Esophagus mucosa (tissue), 1 donor: ENCODE measurements at regions not wholly inside any gene's neighbourhood (a gene's known extent, or its start where the extent isn't known, plus 50 kb on each side); places are given as distances from the start of the nearest gene placed in this dataset.
"Not testable (repeated sequence)": the region's sequence is repeated elsewhere in the genome, so short reads cannot be mapped to it uniquely, and the experiment has no call there.

Experiments used
- ATAC-seq: fragments of 200-7000 bp; cut with Tn5 transposase; one replicate; pipeline ENCODE4 v1.9.1; 2020
- donor health status: DM: yes; HTN: yes; CAD: no.

DNA sequence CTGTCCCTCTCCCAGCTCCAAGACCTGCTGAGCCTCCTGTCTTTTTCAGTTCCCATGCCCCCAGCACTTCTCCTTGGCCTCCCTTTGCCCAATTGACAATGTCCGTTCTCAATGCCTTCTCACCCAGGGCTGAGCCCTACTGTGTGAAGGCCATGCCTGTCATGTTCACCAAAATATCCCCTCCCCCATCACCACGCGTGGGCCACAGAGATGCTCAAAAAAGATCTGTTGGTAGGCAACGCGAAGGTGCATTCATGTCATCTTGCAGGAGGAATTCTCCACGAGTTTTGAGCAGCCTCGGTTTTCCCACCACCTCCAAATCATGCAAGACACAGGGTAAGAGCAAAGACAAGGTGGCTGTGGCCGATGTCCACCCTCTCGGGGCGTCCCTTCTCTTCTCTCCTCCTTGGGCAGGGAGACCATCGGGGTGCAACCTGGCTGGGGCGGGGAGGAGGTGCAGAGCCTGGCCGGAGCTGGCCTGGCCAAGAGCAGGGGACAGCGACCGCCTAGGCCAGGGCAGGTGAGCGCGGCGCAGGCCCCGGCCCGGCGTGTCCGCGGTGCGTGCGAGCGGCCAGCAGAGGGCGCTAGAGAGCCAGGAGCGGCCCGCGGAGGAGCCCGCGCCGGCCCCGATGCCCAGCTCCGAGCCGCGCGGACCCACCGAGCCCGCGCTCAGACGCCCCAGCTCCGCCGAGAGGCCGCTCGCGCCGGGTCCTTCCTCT is 56.3 kb upstream of the KRTAP5-11 start:
- ATAC-seq, result peak; percentile 50

DNA sequence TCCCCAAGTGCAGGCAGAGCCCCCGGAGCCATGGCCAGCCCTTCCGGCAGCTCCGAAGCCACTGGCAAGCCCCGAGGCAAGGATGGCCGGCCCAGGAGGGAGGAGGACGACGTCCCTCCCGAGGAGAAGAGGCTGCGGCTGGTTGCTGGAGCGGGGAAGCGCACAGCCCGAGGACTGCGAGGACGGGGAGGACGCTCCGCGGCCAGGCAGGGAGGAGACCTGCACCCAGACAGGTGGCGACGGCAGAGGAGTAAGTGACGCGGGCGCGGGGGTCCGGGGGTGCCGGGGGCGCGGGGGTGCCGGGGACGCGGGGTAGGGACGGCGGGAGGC is 56.8 kb upstream of the KRTAP5-11 start:
- ATAC-seq, result not testable (repeated sequence)

DNA sequence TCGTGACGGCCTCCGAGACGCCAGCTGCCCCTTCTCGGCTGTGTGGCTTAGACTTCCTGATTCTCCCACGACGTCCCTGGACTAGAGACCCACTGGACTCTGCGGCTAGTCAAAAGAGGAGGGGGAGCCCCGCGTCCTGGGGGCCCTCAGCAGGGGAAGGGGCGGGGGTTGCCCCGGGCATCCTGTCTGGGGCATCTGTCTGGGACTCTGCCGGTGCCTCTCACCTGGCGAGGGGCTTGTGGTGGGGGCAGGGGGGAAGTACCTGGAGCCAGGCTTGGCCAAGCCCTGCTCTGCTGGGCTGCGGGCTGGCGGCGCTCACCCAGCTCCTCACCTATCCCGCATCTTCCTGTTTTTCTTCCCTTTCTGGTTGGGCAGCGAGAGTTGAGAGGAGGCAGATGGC is 57.2 kb upstream of the KRTAP5-11 start:
- not testable (repeated sequence) for ATAC-seq

DNA sequence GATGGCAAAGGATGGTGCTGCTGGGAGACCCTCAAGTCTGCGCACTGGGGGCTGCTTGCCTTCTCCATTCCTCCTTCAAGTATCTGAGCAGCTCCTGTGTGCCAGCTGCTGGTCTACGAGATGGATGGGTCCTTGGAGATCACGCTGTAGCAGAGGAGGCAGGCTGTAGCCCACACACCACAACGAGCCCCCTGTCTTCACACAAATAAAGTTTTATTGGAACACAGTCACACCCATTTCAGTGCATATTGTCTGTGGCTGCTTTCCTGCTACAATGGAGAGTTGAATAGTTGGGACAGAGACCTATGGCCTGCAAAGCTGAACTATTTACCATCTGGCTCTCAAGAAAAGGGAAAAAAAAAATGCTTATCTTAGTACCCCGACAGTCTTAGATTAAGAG is 64.4 kb upstream of the KRTAP5-11 start:
- ATAC-seq, result not testable (repeated sequence)

DNA sequence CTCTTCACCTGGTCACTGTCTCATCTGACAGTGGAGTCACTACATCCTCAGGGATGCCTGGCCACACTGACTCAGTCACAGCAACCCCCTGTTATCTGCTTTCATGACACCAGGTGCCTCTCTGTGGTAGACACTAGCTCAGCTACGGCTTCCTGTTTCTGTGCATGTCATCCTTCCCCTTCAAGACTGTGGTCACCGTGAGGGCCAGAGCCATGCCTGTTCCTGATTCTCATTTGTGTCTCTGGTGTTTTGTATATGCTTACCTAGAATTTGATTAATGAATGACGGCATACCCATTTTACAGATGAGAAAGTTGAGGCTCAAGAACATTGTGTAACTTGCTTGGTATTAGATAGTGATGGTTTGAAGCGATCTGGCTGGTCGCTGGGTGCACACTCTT is 70.3 kb upstream of the KRTAP5-11 start:
- ATAC-seq, result not testable (repeated sequence)

DNA sequence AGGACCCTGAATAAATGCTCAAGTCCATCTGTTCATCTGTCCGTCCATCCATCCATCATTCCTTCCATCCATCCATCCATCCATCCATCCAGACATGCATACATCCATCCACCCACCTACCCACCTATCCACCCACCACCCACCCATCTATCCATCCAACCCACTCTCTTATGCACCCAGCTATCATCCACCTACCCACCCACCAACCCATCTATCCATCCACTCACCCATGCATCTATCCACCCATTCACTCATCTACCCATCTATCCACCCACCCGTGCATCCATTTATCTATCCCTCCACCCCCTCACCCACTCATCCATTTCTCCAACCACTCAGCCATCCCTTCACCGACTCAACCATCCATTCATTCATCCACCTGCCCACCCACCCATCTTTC is 71.7 kb upstream of the KRTAP5-11 start:
- ATAC-seq, result not testable (repeated sequence)

DNA sequence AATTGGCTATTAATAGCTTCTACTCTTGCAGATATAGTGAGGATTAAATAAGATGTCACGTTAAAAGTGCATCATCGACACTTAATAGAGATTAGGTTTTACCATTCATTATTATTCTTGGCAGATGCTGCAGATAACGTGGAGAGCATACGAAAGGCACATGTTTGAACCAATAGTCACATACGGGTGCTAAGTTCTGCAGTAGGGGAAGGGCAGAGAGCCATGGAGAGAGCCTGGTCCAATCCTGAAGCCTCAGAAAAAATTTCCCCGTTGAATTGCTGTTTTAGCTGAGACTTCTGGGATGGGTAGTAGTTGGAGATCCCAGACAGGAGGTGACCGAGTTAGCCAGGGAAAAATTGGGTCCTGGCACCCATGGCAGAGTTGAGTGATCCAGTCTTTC is 72.4 kb upstream of the KRTAP5-11 start:
- not testable (repeated sequence) for ATAC-seq

DNA sequence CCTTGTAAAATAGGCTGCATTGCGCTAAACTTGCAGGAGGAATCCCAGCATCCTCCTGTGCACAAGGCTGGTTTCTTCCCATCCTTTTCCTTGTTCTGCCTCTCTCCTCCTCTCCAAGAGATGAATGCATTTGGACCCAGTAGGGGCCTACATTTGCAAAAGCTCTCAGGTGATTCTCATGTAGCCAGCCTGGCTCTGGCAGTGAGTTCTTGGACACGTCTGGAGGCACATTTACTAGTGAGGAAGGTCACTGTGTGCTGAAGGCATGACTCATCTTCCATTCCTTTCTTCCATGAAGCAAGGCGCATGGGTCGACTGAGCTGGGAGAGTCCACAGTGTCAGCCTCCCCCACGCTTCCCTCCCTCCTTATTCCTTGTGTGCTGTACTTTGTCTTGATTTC is 73.8 kb upstream of the KRTAP5-11 start:
- ATAC-seq, result not testable (repeated sequence)

DNA sequence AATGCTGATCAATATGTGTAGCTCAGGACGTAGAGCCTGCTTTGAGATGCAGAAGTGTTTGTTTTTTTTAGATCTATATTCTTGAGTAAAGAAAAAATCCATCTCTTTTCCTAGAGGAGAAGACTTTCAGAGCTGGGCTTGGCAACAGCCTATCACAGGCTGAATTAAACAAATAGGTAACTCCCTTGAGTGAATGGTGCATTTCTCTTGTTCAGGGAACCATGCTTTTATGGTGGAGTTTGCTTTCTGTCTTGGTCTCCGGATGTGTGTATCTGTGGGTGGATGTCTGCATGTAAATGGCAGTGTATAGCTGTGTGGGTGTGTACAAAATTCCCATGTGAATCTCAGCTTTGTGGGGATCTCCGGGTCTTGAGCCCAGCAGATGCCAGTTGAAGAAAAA is 82.3 kb upstream of the KRTAP5-11 start:
- not testable (repeated sequence) for ATAC-seq

DNA sequence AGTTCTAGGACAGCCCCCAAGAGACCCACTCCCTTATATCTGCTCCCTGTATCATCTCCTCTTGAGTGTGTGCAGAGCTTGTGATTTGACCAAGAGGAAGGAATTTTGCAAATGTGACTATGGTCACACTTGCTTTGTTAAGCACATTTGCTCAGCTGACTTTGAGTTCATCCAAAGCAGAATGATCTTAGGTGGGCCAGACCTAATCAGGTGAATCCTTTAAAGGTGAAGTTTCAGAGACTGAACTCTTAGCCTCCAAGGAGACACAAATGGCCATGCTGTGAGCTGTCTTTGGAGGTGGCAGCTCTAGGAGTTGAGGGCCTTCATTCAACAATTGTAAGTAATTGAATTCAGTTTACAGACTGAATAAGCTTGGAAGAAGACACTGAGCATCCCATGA is 115.4 kb upstream of the KRTAP5-11 start:
- not testable (repeated sequence) for ATAC-seq

DNA sequence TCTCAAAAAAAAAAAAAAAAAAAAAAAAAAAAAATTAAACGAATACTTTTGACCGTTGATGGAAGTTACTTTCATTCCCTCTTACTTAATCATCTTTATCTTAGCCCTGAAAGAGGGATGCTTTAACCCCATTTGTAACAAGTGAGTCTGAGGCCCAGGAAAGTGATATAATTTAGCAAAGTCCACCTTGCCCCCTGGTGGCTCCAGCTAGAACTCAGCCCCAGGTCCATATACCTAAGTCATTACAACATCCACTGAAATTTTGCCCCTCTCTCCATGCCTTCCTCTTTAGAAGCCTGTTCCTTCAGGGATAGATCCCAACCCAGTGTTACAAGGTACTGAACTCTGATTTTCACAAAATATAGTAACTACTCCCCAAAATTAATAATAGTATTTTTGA is 116.3 kb upstream of the KRTAP5-11 start:
- ATAC-seq, result not testable (repeated sequence)

DNA sequence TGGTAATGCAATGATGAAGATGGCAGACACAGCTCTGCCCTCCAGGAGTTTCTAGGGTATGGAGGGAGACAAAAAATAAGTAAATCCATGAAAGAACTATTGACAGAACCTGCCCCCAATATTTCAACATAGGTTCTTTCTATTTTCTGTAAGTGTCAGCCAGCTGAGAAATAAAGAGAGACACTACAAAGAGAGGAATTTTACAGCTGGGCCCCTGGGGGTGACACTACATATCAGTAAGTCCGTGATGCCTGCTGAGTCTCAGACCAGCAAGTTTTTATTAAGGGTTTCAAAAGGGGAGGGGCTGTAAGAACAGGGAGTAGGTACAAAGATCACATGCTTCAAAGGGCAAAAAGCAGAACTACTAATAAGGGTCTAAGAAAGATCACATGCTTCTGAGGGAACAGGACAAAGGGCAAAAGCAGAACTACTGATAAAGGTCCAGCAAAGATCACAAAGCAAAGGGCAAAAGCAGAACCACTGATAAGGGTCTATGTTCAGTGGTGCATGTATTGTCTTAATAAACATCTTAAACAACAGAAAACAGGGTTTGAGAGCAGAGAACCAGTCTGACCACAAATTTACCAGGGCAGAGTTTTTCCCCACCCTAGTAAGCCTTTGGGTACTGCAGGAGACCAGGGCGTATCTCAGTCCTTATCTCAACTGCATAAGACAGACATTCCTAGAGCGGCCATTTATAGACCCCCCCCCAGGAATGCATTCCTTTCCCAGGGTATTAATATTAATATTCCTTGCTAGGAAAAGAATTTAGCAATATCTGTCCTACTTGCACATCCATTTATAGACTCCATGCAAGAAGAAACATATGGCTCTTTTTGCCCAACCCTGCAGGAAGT is 119.0 kb upstream of the KRTAP5-11 start:
- not testable (repeated sequence) for ATAC-seq

DNA sequence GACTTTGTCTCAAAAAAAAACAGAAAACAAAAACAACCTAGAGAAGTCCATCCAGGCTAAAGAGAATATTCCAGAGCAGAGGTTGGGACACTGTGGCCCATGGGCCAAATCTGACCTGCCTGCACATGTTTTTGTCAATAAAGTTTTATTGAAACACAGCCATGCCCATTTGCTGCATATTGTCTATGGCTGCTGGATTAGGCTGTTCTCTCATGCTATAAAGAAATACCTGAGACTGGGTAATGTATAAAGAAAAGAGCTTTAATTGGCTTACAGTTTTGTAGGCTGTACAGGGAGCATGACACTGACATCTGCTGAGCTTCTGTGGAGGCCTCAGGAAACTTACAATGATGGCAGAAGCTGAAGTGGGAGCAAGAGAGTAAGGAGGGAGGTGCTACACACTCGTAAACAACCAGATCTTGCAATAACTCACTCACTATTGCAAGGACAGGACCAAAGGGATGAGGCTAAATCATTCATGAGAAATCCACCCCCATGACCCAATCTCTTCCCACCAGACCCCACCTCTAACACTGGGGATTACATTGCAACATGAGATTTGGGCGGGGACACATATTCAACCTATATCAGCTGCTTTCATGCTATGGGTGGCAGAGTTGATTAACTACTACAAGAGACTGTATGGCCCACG is 122.5 kb upstream of the KRTAP5-11 start:
- ATAC-seq, result not testable (repeated sequence)

DNA sequence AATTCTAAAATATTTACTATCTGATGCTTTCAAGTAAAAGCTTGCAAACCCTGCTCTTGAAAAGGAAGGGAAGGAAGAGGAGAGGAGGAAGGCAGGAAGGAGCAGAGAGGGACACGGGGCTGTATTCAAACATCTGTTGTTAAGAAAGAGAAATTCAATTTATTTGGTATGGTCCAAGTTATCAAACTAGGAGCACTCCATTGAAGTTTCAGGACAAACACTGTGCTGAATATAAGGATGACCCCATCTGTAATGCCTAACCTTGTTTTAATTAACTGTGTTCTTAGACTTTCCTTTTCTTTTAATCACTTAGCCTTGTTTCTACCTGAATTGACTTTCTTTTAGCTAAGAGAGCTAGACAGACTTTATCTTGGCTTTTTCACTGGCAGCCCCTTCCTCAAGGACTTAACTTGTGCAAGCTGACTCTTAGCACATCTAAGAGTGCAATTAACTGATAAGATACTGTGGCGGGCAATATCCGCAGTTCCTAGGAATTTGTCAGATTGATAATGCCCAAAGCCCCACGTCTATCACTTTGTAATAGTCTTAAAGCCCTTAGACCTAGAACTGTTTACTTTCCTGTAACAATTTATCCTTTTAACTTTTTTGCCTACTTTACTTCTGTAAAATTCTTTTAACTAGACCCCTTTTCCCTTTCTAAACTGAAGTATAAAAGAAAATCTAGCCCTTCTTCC is 123.2 kb upstream of the KRTAP5-11 start:
- not testable (repeated sequence) for ATAC-seq

DNA sequence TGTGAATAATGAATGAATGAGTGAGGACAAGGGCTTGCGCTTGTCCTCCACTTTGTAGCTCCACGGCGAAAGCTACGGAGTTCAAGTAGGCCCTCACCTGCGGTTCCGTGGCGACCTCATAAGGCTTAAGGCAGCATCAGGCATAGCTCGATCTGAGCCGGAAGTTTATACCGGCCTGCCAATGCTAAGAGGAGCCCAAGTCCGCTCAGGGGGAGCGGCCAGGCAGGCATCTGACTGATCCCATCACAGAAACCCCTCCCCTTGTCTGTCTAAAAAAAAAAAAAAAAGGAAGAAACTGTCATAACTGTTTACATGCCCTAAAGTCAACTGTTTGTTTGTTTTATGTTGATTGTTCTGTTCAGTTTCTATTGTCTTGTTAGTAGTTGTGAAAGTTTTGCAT is 124.4 kb upstream of the KRTAP5-11 start:
- not testable (repeated sequence) for ATAC-seq

DNA sequence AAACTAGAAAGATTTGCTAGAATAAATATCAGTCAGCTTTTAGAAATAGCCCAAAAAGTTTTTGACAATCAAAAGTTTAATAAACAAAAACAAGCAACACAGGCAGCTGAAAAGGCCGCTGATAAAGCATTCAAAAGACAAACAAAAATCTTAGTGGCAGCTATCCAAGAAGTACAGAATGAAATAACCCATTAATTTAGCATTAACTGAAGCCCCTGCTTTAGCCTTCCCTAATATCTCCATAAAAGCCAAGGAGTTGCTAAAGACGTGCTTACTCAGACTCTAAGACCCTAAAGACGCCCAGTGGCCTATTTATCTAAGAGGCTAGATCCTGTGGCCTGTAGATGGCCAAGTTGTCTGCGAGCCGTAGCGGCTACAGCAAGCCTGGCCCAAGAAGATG is 123.5 kb upstream of the DEFB108B start:
- ATAC-seq, result not testable (repeated sequence)

DNA sequence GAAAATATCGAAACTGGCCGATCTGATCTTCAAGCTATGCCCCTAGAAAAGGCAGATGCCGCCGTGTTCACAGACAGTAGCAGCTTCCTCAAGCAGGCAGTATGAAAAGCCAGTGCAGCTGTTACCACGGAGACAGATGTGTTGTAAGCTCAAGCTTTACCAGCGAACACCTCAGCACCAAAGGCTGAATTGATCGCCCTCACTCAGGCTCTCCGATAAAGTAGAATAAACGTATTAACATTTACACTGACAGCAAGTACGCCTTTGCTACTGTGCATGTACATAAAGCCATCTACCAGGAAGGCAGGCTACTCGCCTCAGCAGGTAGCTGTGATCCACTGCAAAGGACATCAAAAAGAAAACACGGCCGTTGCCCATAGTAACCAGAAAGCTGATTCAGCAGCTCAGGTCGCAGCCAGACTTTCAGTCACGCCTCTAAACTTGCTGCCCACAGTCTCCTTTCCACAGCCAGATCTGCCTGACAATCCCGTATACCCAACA is 122.8 kb upstream of the DEFB108B start:
- not testable (repeated sequence) for ATAC-seq

DNA sequence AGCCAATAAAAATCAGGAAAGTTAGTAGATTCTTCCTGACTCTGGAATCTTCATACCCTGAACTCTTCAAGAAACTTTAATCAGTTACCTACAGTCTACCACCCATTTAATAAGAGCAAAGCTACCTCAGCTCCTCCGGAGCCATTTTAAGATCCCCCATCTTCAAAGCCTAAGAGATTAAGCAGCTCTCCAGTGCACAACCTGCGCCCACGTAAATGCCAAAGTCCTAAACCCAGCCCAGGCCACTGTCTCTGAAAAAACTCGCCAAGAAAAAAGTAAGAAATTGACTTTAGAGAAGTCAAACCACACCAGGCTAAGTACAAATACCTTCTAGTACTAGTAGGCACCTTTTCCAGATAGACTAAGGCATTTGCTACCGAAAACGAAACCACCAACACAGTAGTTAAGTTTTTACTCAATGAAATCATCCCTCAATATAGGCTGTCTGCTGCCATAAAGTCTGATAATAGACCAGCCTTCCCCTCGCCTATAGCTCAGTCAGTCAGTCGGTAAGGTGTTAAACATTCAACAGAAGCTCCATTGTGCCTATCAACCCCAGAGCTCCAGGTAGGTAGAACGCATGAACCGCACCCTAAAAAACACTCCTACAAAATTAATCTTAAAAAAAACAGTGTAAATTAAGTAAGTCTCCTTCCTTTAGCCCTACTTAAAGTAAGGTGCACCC is 122.2 kb upstream of the DEFB108B start:
- ATAC-seq, result not testable (repeated sequence)

DNA sequence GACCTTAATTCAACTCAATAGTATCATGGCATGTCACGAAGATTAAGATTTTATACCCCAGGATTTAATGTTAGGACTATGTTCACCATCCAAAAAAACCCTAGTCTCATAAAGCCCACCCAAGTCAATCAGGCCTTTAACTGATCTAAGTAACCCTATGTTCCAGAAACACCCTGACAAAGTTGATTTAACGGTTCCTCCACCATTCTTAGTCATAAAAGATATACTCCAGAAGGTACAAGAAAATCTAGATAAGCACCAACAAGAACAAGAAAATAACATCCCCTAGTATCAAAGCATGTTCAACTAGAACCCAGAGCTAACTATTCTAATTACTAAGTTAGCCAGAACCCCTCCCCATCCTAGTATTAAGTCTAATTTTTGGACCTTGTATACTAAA is 120.7 kb upstream of the DEFB108B start:
- not testable (repeated sequence) for ATAC-seq

DNA sequence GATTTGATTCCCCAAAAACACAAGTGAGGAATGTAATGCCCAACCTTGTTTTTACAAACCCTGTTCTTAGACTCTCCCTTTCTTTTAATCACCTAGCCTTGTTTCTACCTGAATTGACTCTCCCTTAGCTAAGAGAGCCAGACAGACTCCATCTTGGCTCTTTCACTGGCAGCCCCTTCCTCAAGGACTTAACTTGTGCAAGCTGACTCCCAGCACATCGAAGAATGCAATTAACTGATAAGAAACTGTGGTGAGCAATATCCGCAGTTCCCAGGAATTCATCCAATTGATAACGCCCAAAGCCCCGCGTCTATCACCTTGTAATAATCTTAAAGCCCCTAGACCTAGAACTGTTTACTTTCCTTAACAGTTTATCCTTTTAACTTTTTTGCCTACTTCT is 120.2 kb upstream of the DEFB108B start:
- not testable (repeated sequence) for ATAC-seq

DNA sequence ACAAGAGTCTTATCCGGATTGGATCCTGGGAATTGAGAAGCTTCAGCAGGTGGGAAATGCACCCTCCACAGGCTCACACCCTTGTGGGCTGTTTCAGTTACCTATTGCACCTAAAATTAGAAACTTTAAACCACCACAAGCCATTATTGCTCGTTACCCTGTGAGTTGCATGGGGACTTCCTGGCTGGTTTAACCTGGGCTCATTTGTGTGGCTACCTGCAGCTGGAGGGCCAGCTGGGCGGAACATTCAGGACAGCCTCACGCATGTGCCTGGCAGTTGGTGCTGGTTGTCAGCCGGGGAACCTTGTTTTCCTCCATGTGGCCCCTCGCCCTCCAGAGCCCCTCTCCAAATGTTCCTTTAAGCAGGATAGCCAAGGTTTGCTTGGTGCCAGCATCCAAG is 118.5 kb upstream of the DEFB108B start:
- ATAC-seq, result not testable (repeated sequence)

DNA sequence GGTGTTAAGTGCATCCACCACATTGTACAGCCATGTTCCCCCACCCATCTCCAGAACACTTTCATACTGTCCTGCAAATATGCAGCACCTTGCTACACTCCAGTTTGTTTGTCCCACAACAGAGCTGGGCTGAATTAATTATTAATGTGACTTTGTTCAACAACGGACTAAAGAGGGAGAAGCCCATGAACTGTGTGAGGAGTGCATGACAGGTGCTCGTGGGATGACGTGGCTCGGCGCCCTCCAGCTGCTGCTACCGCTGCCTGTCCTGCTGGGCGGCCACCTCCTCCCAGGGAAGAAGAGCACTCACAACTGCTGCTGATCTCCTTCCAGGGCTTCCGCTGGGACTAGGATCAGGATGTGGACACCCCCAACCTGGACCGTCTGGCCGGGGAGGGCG is 111.2 kb upstream of the DEFB108B start:
- ATAC-seq, result not testable (repeated sequence)
